NCI-H2107 treated with DMSO at 0.1 percent for 48 hours (cell line): ENCODE measurements at regions not wholly inside any gene's neighbourhood (a gene's known extent, or its start where the extent isn't known, plus 50 kb on each side); places are given as distances from the start of the nearest gene placed in this dataset.
"Not testable (repeated sequence)": the region's sequence is repeated elsewhere in the genome, so short reads cannot be mapped to it uniquely, and the experiment has no call there.

Source experiments
- DNase-seq: peaks from one replicate; lab custom pipeline; 2025; ENCODE audit not compliant: unreplicated experiment; lab: John Stamatoyannopoulos, UW

DNA sequence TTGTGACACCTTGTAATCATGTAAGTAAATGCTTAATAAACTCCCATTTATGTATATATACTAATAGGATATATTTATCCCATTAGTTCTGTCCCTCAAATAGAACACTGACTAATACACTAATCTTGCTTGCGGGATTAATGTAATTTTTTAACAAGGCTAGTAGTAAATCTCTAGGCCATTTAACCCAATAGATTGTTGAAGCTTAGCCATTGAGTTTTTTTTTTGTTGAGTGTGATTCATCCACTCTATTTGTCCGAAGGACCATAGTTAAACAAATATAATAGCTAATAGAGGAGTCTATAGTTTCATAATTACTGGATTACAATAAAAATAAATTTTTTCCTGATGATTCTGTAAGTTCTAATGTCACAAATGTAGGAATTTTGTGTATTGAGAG lies 474.4 kb downstream of the CDH9 start:
- no peak for DNase-seq

DNA sequence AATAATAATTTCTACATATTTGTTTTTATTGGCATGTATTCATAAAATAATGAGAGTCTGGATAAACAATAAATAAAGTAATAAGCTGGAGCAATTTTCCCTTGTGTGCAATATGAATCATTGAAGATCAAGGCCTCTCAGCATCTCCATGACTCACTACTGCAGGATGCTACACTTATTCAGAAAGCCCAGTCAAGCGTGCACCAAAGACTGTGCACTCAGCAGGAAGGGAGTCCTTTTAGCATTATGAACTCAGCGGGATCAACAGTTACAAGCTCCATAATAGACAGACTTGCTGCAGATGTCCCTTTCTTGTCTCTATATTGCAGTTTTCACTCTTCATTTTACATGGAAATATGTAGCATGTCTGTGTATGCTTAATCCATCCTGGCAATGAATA lies 485.3 kb downstream of the CDH9 start:
- peak; percentile 97 for DNase-seq

- DNase-seq = no peak
These were observed 494.4 kb downstream of the CDH9 start for GRCh38 chr5:26543987-26544386.

- DNase-seq = no peak
These were observed 500.2 kb downstream of the CDH9 start for GRCh38 chr5:26538226-26538625.

- no peak for DNase-seq
These were observed 503.2 kb downstream of the CDH9 start for GRCh38 chr5:26535215-26535614.

DNA sequence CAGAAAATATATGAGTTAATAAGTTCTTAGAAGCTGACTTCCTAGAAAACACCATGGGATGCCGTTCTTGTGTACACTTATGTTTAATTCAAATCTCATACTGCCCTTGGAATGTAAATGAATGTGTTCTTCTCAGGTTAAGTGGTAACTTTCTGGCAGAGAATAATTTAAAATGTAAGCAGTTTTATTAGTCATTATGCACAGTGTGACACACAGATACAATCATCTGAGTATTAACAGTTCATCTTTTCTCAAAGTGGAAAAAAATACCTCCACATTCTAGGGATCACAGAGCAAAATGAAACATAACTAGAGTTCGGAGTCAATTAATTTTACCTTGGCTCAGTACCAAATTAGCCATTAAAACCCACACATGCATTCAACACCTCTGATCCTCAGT lies 508.1 kb downstream of the CDH9 start:
- DNase-seq = no peak

GRCh38 chr5:26519245-26519644 lies 519.1 kb downstream of the CDH9 start:
- no peak for DNase-seq

GRCh38 chr5:26518065-26518464 lies 520.3 kb downstream of the CDH9 start:
- no peak for DNase-seq

GRCh38 chr5:26498972-26499371 lies 539.4 kb downstream of the CDH9 start:
- DNase-seq = no peak

- no peak for DNase-seq
These were observed 542.9 kb downstream of the CDH9 start for GRCh38 chr5:26495437-26495836.

DNA sequence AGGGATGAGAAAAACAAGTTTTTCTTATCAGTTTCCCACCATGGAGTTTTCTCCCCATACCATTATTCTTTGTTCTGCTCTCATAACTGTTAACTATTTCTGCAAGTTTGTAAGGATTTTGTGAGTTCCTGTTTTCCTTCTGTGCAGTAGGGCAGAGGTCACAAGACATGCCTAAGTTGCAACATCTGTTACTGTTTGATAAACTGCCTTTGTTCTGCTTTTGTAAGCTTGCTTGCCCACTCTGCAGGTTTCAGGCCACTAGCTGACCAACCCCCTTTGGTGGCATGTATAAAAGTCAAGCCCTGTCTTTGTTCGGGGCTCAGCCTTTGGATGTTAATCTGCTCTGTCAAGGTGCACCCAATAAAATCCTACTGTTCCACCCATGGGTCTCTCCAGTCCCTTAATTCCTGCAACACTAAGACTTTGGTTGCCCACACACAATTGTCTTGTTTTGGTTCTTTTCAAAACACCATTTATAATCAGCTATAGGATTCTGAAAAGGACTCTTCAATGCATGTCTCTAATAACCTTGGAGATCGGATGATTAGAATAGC lies 545.4 kb downstream of the CDH9 start:
- no peak for DNase-seq

- peak; percentile 7 for DNase-seq
These were observed 550.8 kb downstream of the CDH9 start for GRCh38 chr5:26487553-26487952.

DNA sequence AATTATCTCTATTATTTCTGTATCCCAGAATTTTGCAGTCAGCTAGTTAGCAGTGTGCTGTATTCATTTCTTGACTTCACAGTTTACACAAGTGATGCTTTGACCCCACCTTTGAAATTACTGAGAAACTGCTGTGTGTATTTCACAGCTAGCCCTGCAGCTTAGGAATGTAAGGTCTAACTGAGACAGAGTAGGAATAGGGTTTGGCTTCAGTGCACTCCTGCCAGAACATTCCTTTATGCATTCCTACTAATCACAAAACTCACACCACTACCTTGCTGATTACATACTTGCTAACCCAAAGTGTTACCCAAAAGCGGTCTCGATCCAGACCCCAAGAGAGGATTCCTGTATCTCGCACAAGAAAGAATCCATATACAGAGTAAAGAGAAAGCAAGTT lies 551.8 kb downstream of the CDH9 start:
- no peak for DNase-seq

DNA sequence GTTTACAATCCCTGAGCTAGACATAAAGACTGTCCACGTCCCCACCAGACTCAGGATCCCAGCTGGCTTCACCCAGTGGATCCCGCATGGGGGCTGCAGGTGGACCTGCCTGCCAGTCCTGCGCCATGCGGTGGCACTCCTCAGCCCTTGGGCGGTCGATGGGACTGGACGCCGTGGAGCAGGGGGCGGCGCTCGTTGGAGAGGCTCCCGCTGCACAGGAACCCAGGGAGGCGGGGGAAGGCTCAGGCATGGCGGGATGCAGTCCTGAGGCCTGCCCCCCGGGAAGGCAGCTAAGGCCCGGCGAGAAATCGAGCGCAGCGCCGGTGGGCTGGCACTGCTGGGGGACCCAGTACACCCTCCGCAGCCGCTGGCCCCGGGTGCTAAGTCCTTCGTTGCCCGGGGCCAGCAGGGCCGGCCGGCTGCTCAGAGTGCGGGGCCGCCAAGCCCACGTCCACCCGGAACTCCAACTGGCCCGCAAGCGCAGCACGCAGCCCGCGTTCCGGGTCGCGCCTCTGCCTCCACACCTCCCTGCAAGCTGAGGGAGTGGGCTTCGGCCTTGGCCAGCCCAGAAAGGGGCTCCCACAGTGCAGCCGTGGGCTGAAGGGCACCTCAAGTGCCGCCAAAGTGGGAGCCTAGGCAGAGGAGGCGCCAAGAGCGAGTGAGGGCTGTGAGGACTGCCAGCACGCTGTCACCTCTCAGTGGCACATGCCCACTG lies 553.1 kb downstream of the CDH9 start:
- not testable (repeated sequence) for DNase-seq

GRCh38 chr5:26482810-26483375 lies 555.5 kb downstream of the CDH9 start:
- peak; percentile 74 for DNase-seq

GRCh38 chr5:26482076-26482809 lies 556.1 kb downstream of the CDH9 start:
- peak; percentile 56 for DNase-seq

DNA sequence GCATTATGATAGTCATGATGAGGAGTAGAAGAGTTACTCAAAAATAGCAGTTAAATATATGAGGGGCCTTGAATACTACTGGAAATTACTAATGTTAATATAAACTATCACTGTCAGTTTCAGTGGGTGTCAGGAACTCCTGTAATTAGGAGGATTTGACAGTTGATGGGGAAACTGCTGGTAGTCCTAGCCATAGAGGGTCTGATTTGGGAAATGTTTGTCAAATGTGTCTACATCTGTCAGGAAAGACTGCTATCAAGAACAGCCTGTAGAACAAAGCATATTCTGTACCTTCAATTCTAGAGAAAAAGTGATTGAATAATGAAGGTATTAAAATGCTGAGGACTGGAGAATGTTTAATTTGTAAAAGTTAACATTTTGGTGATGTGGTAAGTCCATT lies 567.9 kb downstream of the CDH9 start:
- DNase-seq = no peak

DNA sequence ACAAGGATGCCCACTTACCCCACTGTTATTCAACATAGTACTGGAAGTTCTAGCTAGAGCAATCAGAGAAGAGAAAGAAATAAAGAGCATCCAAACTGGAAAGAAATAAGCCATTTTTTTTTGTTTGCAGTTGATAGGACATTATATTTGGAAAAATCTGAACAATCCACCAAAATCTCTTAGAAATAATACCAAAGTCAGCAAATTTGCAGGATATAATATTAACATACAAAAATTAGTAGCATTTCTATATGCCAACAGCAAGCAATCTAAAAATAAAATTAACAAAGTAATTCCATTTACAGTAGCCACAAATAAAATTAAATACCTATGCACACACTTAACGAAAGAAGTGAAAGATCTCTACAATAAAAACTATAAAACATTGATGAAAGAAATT lies 599.3 kb downstream of the CDH9 start:
- DNase-seq = no peak

DNA sequence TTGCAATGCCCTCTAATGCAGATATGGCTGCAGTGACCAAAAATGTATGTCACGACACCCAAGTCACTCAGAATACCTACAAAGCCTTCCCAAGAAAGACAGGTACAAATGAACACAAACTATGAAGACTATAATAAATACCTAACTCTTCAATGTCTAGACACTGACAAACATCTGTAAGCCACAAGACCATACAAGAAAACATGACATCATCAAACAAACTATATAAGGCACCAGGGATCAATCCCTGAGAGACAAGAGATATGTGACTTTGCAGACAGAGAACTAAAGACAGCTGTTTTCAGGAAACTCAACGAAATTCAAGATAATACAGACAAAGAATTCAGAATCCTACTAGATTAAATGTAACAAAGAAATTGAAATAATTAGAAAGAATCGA lies 603.7 kb downstream of the CDH9 start:
- DNase-seq = no peak

DNA sequence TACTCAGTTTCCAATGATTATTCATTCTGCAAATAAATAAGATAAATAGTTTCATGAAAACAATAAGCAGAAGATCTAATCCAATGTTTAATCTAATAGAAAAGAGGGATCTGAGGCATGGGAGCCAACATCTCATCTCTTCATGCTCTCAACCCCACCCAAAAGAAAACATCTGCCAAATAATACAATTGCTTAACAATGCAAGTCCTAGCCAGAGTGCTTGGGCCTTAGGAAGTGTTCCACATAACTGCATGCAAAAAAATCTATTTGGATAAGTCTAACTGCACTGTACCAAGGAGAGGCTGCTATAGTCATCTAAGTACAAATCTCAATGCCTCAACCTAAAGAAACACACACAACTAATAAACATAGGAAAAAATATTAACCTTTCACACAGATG lies 606.0 kb downstream of the CDH9 start:
- no peak for DNase-seq

- no peak for DNase-seq
These were observed 608.1 kb downstream of the CDH9 start for GRCh38 chr5:26430323-26430722.

DNA sequence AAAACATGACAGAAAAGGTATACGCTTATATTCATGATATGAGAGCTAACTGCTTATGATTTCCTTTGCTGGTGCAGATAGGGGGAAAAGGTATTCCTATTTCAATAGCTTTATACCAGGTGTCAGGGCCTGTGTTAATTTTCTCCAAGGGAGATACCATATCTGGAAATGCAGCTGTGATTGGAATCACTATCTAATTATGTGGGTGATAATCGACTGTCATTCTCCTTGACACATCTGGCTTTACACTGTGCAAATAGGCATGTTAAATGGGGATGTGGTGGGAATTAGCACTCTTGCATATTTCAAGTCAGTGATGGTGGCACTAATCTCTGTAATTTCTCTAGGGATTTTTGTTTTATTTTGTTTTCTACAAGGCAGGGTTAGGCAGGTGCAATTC lies 611.1 kb downstream of the CDH9 start:
- no peak for DNase-seq
